ELF-1 (cell line): ENCODE measurements at regions not wholly inside any gene's neighbourhood (a gene's known extent, or its start where the extent isn't known, plus 50 kb on each side); places are given as distances from the start of the nearest gene placed in this dataset.
A peak's percentile ranks its signal among the peaks of the same experiment; 100 is the strongest.
"Not testable (repeated sequence)": the region's sequence is repeated elsewhere in the genome, so short reads cannot be mapped to it uniquely, and the experiment has no call there.

ENCODE experiments used
- DNase-seq: peaks from one replicate; pipeline ENCODE4 v3.0.0-alpha.2; 2016; ENCODE audit warnings: low read depth, low spot score

DNA sequence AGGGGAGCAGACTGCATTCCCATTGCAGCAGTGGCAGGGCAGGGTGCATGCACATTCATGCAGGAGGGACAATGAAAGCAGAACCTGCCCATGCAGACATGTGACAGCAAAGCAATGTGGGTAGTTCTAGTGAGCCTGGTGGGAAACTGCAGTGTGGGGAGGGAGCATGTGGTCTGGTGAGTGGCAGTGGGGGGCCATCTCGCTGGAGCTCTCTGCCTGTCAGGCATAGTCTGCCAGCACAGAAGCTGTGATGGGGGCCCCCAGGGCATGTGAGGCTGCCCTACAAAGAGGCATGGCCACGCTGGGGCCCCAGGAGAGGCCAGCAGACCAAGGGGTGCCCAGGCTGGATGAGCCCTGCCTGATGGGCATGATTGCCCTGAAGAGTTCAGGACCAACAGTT is 579.7 kb downstream of the PTPRC start:
- no peak for DNase-seq

DNA sequence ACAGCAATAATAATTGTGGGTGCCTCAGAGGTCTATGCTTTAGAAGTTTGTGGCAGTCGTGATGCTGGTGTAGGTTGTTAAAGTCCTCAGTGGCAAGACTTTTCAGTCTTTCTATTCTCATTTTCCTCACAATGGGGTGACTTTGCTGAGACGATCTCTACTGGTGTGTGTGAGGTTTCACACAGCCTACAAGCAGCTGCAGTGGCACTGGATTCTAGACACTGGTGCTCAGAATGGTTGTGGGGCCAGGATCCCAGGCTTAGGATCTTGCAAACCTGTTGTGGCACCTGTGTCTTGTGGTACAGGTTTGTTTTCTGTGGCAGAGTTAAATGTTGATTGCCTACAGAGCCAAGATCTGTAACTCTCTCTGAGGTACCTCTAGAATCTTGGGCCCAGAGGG is 581.2 kb downstream of the PTPRC start:
- no peak for DNase-seq

DNA sequence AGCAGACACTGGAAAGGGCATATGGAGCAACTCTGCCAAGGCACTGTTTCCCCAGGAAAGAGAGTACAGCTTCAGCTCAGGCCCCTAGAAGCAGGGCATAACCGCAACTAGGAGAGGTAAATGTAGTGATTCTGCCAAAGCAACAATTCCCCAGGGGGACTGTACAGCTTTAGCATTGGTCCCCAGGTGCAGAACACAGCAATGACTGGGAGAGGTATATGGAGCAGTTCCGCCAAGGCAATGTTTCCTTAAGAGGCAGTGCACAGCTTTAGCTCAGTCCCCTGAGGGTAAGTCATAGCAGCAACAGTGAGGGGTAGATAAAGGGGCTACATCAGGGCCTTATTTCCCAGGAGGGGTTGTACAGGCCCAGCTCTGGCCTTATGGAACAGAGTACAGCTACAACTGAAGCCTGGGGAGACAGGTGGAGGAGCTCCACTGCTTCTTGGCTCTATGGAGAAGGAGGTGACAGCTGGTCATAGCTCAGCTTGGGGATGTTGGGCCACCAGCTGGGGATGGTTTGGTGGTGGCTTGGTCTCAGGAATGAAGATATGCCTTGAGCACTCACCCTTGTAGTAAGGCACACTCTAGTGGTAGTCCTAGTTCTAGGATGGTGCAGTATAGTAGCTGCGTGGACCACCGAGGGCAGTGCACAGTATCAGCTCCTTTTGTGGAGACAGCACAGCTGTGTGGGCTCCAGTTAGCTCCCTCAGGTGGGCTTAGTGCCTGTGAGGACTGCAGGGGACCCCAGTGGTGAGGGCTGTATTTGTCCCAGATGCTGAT is 582.7 kb downstream of the PTPRC start:
- no peak for DNase-seq

DNA sequence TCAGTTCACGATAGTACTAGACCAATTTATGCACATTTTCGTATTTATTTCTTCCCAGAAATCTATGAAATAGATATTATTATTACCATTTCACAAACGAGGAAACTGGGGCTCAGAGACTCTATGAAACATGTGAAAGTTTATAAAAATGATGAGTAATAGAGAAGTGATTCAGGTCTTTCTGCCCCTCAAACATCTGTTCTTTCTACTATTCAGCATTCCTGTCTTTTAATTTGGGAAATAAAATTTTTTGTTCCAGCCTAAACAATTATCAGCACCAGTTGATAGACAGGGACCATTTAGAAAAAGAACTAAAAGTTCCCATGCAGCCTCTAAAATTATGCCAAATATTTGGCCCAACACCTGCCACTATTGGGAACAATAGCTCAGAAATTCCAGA is 585.1 kb downstream of the PTPRC start:
- no peak for DNase-seq

DNA sequence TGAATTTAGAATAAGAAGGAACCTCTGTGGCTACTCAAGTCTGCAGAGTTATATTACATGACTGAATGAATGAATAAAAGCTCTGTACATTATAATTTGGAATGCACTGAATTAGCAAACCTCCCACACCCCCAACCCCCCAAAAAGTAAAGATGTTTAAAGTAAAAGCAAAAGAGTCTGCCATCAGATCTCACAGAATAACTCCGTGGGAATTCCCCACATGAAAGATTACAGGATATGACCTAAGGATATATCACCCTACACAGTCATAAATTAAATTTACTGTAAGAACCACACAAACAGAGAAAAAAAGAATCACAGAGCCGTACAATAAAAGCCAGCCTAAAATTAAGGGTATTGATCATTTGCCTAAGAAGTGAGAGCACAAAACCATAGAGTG is 587.3 kb downstream of the PTPRC start:
- no peak for DNase-seq

DNA sequence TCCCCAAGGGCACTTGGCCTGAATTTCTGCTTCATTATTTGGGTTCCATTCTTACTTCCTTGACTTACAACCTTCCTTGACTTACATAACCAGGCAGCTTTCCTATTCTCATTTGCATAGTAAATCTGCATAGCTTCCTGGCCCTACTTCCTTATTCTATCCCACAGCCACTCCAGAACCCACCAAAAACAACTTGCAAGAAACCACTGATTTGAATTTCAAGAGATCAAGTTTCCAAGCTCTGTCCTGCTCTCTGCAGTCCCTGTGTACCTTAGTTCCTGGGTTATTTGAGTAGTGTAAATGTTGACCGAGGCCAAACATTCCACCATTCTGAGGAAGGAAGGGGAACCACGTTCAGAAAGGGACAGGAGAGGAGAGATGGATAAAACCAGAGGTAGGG is 603.3 kb downstream of the PTPRC start:
- no peak for DNase-seq

DNA sequence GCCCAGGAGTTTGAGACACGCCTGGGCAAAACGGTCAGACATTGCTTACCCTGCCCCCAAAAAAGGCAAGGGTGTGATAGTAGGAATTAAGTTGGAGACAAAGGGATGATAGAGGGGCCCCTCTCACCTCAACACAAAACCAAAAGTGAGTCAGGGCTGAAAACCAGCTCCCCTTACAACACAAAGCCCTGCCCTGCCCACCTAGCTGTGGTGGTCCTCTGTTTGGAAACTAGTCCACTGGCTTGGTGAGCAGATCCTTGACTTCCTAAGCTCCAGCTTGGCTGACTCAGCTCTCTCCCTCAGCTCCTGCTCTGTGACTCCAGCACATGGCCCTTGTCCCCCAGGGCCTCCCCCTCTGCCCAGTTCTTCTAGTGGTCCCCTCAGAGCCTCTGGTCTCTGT is 603.8 kb downstream of the PTPRC start:
- no peak for DNase-seq

DNA sequence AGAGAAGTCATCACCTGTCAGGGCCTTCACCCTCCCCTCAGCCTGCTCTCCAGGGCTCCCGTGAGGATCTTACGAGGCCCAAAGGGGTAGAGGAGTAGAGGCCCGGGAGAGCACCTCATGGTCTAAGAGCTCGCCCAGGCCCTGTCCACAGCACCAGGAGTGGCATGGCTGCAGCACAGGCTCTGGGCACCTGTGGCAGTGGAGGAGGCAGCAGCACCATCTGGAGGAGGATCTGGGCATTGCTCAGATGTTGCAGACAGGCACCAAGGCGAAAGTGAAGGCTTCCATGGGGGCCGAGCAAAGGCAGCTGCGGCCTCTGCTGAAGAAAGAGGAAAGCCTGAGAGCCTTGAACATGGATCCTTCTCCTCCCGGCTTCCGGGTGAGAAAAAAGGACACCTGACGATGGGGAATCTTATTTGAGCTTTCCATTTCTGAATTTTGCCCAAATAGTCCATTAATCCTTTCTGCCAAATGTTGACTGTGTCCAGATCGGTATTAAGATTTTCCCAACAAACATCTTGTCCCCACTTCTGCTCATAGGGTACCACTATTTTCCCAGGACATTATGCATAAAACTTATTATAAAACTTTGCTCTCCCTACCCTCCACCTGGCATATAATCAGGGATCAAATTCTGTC is 604.7 kb downstream of the PTPRC start:
- DNase-seq, result peak; percentile 82

DNA sequence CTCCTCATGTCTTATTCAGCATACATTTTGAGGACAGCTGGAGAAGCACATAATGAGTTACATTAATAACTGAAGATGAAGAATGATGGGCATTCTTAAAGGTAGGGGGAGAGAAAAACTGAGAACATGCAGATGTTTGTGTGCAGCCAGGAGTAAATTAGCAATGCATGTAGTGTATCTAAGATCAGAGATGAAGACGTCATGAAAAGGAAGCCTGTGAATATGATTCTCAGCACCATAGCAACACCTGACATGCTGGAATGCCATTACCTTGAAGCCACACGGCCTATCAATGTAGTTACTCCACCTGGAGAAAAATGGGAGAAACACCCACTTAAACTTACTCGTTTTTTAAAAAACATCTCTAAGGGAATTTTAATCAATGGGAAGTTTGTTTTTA is 607.1 kb downstream of the PTPRC start:
- DNase-seq, result no peak

DNA sequence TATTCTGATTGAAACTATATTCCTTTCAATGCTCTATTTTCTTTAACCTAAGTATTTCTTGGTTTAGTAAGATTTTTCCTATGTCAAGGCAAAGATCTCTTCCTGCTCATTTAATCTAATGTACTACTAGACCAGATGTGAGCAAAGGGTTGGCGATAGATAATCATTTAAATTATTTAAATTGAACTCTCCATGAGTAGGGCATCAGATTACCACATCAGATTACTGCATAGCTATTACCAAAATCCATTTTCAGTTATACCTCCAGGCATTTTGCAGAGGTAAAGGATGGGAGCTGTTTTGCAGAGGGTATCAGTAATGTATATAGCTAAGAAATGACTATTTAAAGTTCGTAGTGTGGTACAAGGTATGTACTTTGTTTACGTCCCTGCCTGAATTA is 607.9 kb downstream of the PTPRC start:
- DNase-seq, result no peak

DNA sequence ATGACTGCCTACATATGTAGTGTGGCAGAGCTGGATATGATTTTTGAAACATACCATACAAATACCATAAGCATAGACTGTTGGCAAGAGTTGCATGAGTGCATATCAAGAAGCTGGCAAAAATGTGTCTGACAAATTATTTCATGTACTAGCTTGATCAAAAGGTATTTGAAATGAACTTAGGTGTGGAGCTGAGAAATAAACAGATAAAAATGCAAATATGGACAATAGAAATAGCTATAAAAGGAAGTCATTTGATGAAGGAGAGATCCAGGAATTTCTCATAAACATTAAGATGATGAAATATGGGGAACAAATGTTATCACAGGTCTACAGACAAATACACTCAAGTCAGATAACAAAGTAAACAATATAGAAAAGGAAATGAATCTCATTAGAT is 609.1 kb downstream of the PTPRC start:
- DNase-seq, result no peak

DNA sequence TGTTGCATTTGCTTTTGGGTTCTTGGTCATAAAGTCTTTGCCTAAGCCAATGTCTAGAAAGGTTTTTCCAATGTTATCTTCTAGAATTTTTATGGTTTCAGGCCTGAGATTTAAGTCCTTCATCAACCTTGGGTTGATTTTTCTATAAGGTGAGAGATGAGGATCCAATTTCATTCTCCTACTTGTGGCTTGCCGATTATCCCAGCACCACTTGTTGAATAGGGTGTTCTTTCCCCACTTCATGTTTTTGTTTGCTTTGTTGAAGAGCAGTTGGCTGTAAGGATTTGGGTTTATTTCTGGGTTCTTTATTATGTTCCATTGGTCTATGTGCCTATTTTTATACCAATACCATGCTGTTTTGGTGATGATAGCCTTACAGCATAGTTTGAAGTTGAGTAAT is 615.2 kb downstream of the PTPRC start:
- not testable (repeated sequence) for DNase-seq

DNA sequence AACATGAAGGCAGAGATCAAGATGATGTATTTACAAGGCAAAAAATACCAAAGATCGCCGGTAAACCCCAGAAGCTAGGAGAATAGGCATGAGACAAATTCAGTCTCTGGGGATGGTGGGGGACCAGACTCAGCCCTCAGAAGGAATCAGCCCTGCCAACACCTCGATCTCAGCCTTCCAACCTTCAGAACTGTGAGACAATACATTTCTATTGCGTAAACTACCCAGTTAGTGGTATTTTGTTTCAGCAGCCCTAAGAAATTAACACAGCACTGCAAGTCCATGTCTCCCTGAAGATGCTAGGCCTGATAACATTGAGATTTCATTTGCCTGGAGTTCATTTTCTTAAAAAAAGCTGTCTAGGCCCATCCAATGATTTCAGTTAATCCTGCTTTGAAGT is 622.5 kb downstream of the PTPRC start:
- no peak for DNase-seq

DNA sequence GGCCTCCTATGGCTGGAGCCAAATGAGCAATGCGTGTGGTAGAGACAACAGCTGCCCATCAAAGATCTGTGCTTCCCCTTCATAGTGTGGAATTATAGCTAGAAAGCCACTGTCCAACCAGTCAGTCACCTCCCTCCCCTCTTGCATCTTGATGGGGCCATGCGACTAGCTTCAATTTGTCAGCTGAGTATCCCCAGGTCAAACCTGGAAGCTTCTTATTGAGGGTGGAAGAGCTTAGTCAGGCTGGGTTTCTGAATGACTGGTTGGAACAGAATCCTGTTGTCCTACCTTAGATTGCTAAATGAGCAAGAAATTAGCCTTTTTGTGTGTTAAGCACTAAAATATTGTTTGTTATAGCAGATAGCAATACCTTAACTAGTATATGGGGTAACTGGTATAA is 625.4 kb downstream of the PTPRC start:
- no peak for DNase-seq

DNA sequence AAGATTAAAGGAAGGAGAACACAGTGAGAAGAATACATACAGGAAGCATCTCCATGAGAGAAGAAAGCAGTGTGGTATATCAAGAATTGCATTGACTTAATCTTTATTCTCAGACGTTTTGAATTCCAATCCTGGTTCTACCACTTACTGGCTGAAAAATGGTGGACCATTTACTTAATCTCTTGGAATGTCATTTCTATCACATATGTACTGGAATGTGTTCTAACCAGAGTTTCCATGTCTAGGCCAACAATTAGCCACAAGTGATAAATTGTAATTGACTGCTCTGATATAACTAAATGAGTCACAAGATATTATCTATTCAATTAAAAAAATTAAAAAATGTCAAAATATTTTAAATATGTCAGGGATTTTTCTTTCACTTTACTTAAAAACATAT is 626.1 kb downstream of the PTPRC start:
- no peak for DNase-seq

DNA sequence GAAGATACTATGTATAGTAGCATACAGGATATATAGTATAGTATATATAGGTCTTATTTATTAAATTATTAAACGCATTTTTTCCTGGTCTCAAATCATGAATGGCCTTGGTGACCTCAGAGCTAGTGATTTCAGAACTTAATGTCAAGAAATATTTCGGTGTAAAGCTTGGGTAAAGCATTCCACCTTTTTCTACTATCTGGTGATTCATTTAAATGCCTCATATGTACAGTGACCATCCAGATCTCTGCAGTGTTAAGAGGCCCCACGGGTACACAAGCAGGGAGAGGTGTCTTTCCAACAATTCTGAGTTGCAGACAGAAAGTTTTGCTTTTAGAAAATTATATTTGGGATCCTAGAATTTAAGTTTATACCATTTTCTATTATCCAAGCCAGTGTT is 626.5 kb downstream of the PTPRC start:
- DNase-seq, result no peak

DNA sequence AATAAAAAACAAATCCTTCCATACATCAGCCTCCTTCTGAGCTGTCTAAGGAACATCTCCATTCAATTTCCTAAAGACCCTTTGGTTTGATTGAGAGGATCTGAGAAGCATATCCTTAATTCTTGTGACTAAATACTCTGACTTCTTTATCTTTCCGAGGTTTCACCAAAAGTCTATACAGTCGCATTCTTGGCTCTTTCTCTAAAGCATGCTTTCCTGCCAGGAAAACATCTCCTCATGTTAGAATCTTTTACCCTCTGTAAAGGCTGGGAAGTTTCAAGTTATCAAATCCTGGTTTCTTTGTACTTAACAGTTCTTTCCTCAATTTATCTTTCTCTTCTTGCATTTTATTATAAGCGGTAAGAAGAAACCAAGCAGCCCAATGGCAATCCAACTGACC is 630.4 kb downstream of the PTPRC start:
- DNase-seq, result no peak

DNA sequence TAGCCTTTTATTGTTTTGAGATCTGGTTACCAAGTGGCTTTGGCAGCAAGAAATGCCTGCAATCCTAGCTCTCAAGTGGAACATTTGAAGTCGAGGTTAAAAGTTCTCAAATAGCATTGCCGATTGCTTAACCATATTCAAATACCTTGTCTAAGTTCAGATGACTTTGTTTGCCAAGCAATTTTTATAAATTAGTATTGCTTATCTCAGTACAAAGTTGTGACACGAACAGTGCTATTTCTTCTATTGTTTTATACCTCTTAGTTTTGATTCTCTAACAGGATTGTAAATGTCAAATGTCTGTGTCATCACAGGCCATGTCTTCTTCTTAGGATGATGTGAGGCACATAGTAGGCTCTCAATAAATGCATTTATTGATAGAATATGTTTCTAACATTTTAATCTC is 633.3 kb downstream of the PTPRC start:
- no peak for DNase-seq

DNA sequence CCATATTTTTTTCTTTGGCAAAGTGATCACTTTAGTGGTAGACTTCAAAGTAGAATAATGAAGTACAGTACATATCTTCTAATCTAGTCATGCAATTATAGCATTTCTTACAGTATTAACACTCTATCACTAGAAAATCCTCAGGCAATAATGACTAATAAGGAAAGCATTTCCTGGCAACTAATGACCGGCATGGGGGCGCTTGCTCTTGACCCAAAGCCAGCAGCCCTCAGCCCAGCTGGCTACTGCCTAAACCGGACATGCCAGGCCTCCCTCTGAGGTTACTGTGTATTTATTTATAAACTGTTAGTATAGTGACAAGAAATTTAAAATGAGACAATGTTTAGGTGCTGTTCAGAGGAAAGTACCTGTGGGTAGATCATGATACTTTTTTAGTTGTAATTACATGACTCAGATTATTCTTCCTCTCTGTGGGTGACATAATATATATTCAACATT is 633.8 kb downstream of the PTPRC start:
- peak; percentile 8 for DNase-seq

DNA sequence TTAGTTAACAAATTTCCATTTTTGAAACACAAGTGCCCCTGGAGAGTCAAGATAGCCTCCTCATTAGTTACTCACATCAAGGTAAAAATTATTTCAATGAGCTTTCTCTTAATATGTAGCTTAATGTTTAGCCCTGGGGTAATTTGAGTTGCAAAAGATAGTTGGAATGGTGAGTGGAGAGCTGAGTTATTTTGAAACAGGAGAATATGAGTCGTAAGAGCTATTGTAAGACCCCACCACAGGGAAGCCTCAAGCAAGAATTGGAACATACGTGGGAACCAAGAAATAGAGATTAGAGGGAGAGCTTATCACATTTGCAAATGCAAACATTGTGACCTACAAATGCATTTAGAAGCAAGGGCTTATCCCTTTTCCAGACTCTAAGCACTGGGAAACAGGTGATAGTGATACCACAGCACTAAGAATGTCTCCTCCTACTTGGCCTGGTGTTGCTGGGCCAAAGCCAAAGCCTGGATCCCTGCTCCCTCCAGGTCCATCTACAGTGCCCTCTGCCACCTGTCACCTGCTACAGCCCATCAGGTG is 635.1 kb downstream of the PTPRC start:
- DNase-seq, result no peak

DNA sequence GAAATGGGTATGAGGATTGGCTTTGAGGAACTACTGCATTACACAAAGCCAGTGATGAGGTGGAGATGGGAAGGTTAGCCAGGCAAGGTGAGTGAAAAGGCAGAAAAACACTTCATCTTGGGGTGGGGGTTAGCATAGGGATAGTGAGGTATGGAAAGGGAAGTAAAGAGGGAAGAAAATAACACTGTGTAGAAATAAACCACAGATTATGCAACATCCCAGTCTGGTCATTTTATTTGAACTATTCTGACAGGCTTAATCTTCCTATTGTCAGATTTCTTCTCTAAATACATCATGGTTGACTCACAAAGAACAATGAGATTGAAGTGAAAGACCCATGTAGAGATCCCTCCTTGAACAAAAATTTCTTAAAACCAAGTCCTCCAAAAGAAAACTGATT is 640.2 kb downstream of the PTPRC start:
- no peak for DNase-seq

DNA sequence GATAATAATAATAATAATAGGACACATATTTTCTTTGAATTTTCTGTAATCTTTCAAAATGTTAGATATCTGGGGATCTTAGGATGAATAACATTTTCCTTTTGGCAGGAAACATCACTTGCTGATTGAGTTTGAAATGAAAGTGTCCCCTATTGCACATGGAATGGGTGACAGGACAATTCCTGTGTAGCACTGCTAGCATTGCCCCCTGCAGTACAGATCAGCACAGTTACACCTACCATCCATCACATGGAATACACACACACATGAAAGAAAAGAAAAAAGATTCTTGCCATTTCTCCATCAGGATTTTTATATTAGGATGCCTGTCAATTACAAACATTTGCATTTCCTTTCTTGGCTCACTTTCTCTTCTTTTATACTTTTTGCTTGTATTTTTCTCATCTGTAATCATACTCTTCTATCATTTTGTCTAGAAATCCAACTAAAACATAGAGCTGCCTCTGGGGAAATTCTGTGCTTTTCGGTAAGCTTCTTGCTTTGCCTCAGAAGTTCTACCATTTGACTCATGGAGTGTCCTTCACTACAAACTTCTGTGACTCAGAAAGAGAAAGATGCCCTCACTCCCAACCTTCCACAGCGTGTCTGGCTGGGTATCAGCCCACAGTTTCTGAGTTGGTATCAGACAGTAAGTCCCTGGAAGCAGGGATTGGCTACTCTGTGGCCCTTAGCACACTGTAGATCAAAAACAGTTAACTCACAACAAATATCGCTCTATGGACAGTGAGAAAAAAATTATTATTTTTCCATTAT is 641.2 kb downstream of the PTPRC start:
- no peak for DNase-seq
